Vagina (tissue), 2 donors: ENCODE measurements at regions not wholly inside any gene's neighbourhood (a gene's known extent, or its start where the extent isn't known, plus 50 kb on each side); places are given as distances from the start of the nearest gene placed in this dataset.

ENCODE experiments used
- DNase-seq, 2 donors: peaks; one replicate each; pipeline ENCODE4 v3.0.0-alpha.2; 2017; ENCODE audit errors: extremely low spot score in 2 of 2
- H3K27ac ChIP-seq: fragments of 200-600 bp; sonication (generic); one replicate; pipeline ENCODE4 v1.5.1; 2019
- H3K27me3 ChIP-seq: fragments of 200-600 bp; sonication (generic); one replicate; pipeline ENCODE4 v1.5.1; 2019
- H3K36me3 ChIP-seq, 2 donors: fragments of 200-600 bp; sonication (generic); one replicate each; pipeline ENCODE4 v1.5.1; 2017 to 2019
- H3K4me1 ChIP-seq: fragments of 200-600 bp; sonication (generic); one replicate; pipeline ENCODE4 v1.5.1; 2019
- H3K4me3 ChIP-seq, 2 donors: fragments of 200-600 bp; sonication (generic); 1 replicate in 1 of 2; 2 replicates in 1 of 2; pipeline ENCODE4 v1.5.1; 2016 to 2019
- H3K9me3 ChIP-seq: fragments of 200-600 bp; sonication (generic); one replicate; pipeline ENCODE4 v1.5.1; 2019
- CTCF ChIP-seq, 3 experiments: fragments of 450-650 bp in 2 of 3; fragments of 200-600 bp in 1 of 3; sonication (generic) in 1 of 3; IDR thresholded peaks; one replicate each; pipeline ENCODE4 v1.5.1; 2017 to 2019; ENCODE audit warnings: antibody characterized with exemption in 3 of 3, mild to moderate bottlenecking in 2 of 3, moderate library complexity in 2 of 3
- POLR2A ChIP-seq, 2 donors: fragments of 450-650 bp; IDR thresholded peaks; one replicate each; pipeline ENCODE4 v1.6.1; 2017; ENCODE audit warnings: antibody characterized with exemption in 2 of 2, mild to moderate bottlenecking in 2 of 2, moderate library complexity in 2 of 2
- POLR2AphosphoS5 ChIP-seq, 2 donors: sonication (generic); formaldehyde crosslinking; IDR thresholded peaks; one replicate each; pipeline ENCODE4 v1.9.0; 2017; ENCODE audit warnings: antibody characterized with exemption in 2 of 2, mild to moderate bottlenecking in 2 of 2, low read depth in 1 of 2; ENCODE audit not compliant: insufficient read depth in 1 of 2
- intact Hi-C: fragments of 100-400 bp; cut with DNase I; formaldehyde crosslinking; loops from one replicate; pipeline ENCODE4 v1.15.1; 2023

GRCh38 chr4:35700663-35701062 lies 543.7 kb downstream of the ARAP2 start:
- TF ChIP-seq POLR2A (IDR thresholded peaks at IDR 0.05) (no peak), POLR2AphosphoS5 (IDR thresholded peaks at IDR 0.05; ENCODE audit: insufficient read depth in 1 of 2, low read depth in 1 of 2) (no peak), CTCF (IDR thresholded peaks at IDR 0.05) (no peak)
- Histone ChIP-seq H3K36me3 (no peaks in the 10 kb centered on the region), H3K4me1 (no peaks in the 10 kb centered on the region), H3K27me3 (no peaks in the 10 kb centered on the region), H3K9me3 (no peaks in the 10 kb centered on the region), H3K27ac (no peak overlapping the region), H3K4me3 (no peak overlapping the region)
- DNase-seq = no peak
- intact Hi-C loops = no loop called here

GRCh38 chr4:35709080-35709479 lies 535.2 kb downstream of the ARAP2 start:
- Histone ChIP-seq H3K9me3 (no peaks in the 10 kb centered on the region), H3K4me1 (no peaks in the 10 kb centered on the region), H3K27me3 (no peaks in the 10 kb centered on the region), H3K4me3 (no peak overlapping the region), H3K27ac (no peak overlapping the region), H3K36me3 (no peaks in the 10 kb centered on the region)
- no peak for TF ChIP-seq CTCF (IDR thresholded peaks at IDR 0.05)
- no peak for DNase-seq
- intact Hi-C loops = no loop called here

- Histone ChIP-seq H3K36me3 (no peaks in the 10 kb centered on the region), H3K4me3 (no peak overlapping the region), H3K9me3 (no peaks in the 10 kb centered on the region), H3K4me1 (no peaks in the 10 kb centered on the region), H3K27ac (no peak overlapping the region), H3K27me3 (no peaks in the 10 kb centered on the region)
- DNase-seq = no peak
- TF ChIP-seq POLR2A (IDR thresholded peaks at IDR 0.05) (no peak), POLR2AphosphoS5 (IDR thresholded peaks at IDR 0.05; ENCODE audit: insufficient read depth in 1 of 2, low read depth in 1 of 2) (no peak), CTCF (IDR thresholded peaks at IDR 0.05) (no peak)
- intact Hi-C loops = no loop called here
Observed at GRCh38 chr4:35710343-35710742, 534.0 kb downstream of the ARAP2 start.

- Histone ChIP-seq H3K36me3 (no peaks in the 10 kb centered on the region), H3K4me3 (no peak overlapping the region), H3K27me3 (no peaks in the 10 kb centered on the region), H3K27ac (no peak overlapping the region), H3K9me3 (no peaks in the 10 kb centered on the region), H3K4me1 (no peaks in the 10 kb centered on the region)
- no peak for TF ChIP-seq CTCF (IDR thresholded peaks at IDR 0.05)
- no peak for TF ChIP-seq POLR2A (IDR thresholded peaks at IDR 0.05)
- no peak for TF ChIP-seq POLR2AphosphoS5 (IDR thresholded peaks at IDR 0.05; ENCODE audit: insufficient read depth in 1 of 2, low read depth in 1 of 2)
- intact Hi-C loops = no loop called here
- DNase-seq = no peak
Observed at GRCh38 chr4:35711127-35711526, 533.2 kb downstream of the ARAP2 start.

GRCh38 chr4:35723973-35724372 lies 520.3 kb downstream of the ARAP2 start:
- Histone ChIP-seq H3K27me3 (no peaks in the 10 kb centered on the region), H3K9me3 (no peaks in the 10 kb centered on the region), H3K4me3 (no peak overlapping the region), H3K36me3 (no peaks in the 10 kb centered on the region), H3K27ac (no peak overlapping the region), H3K4me1 (no peaks in the 10 kb centered on the region)
- no peak for TF ChIP-seq CTCF (IDR thresholded peaks at IDR 0.05)
- TF ChIP-seq POLR2A (IDR thresholded peaks at IDR 0.05) = no peak
- TF ChIP-seq POLR2AphosphoS5 (IDR thresholded peaks at IDR 0.05; ENCODE audit: insufficient read depth in 1 of 2, low read depth in 1 of 2) = no peak
- intact Hi-C loops = no loop called here
- no peak for DNase-seq
